GM06990 (cell line): ENCODE measurements at regions not wholly inside any gene's neighbourhood (a gene's known extent, or its start where the extent isn't known, plus 50 kb on each side); places are given as distances from the start of the nearest gene placed in this dataset.

Source experiments
- DNase-seq: peaks from one replicate; pipeline ENCODE4 v3.0.0-alpha.2; 2011; ENCODE audit not compliant: insufficient read length; ENCODE audit errors: extremely low read depth
- H3K27me3 ChIP-seq: replicated peaks from 2 replicates; pipeline ENCODE4 v1.6.0; 2011; ENCODE audit warnings: low read length; ENCODE audit not compliant: control insufficient read depth, insufficient read depth
- H3K36me3 ChIP-seq: 2 replicates; pipeline ENCODE4 v1.5.1; 2011; ENCODE audit warnings: low read length; ENCODE audit not compliant: control insufficient read depth, insufficient read depth
- H3K4me3 ChIP-seq: replicated peaks from 2 replicates; pipeline ENCODE4 v1.5.1; 2011; ENCODE audit warnings: low read depth, mild to moderate bottlenecking, control low read depth, low read length
- CTCF ChIP-seq: IDR thresholded peaks from 2 replicates; pipeline ENCODE4 v1.5.1; 2011; ENCODE audit warnings: low read length, control low read depth, mild to moderate bottlenecking, inconsistent platforms; ENCODE audit not compliant: insufficient read depth, poor library complexity, severe bottlenecking

GRCh38 chr9:6160579-6160978, 55.0 kb upstream of the IL33 start:
- H3K27me3 ChIP-seq = no peaks in the 10 kb centered on the region
- no peak for DNase-seq
- no peak for TF ChIP-seq CTCF
- no peak overlapping the region for H3K4me3 ChIP-seq
- H3K36me3 ChIP-seq = no peaks in the 10 kb centered on the region

- Histone ChIP-seq H3K4me3 (no peak overlapping the region), H3K27me3 (no peaks in the 10 kb centered on the region), H3K36me3 (no peaks in the 10 kb centered on the region)
- no peak for TF ChIP-seq CTCF
- DNase-seq = no peak
Observed at GRCh38 chr9:6153425-6153824, 62.2 kb upstream of the IL33 start.

GRCh38 chr9:6152788-6153187, 62.8 kb upstream of the IL33 start:
- TF ChIP-seq CTCF = no peak

GRCh38 chr9:6150483-6150882, 65.1 kb upstream of the IL33 start:
- no peaks in the 10 kb centered on the region for H3K27me3 ChIP-seq
- TF ChIP-seq CTCF = no peak
- no peak overlapping the region for H3K4me3 ChIP-seq
- no peak for DNase-seq
- no peaks in the 10 kb centered on the region for H3K36me3 ChIP-seq

More at GRCh38 chr9:6152788-6153187, 62.8 kb upstream of the IL33 start:
- Histone ChIP-seq H3K36me3 (no peaks in the 10 kb centered on the region), H3K27me3 (no peaks in the 10 kb centered on the region), H3K4me3 (no peak overlapping the region)
- no peak for DNase-seq

- Histone ChIP-seq H3K27me3 (no peaks in the 10 kb centered on the region), H3K4me3 (no peak overlapping the region), H3K36me3 (no peaks in the 10 kb centered on the region)
- TF ChIP-seq CTCF = no peak
- no peak for DNase-seq
Observed at GRCh38 chr9:6149315-6149714, 66.3 kb upstream of the IL33 start.

- no peak for DNase-seq
- Histone ChIP-seq H3K36me3 (no peaks in the 10 kb centered on the region), H3K4me3 (no peak overlapping the region), H3K27me3 (no peaks in the 10 kb centered on the region)
- no peak for TF ChIP-seq CTCF
Observed at GRCh38 chr9:6147846-6148245, 67.8 kb upstream of the IL33 start.
